SK-N-MC (cell line): ENCODE measurements at regions not wholly inside any gene's neighbourhood (a gene's known extent, or its start where the extent isn't known, plus 50 kb on each side); places are given as distances from the start of the nearest gene placed in this dataset.
A peak's percentile ranks its signal among the peaks of the same experiment; 100 is the strongest.

ENCODE experiments used
- DNase-seq: peaks from one replicate; pipeline ENCODE4 v3.0.0-alpha.2; 2011; ENCODE audit warnings: low read depth, low spot score
- H3K27ac ChIP-seq: fragments of 200-600 bp; sonication (generic); 2 replicates; pipeline ENCODE4 v1.5.1; 2016; ENCODE audit warnings: mixed run types
- H3K36me3 ChIP-seq: fragments of 200-600 bp; sonication (generic); 2 replicates; pipeline ENCODE4 v1.6.1; 2017; ENCODE audit warnings: antibody characterized with exemption, low read length, mixed read lengths; ENCODE audit not compliant: insufficient read depth
- H3K4me3 ChIP-seq: fragments of 200-600 bp; sonication (generic); 2 replicates; pipeline ENCODE4 v1.5.1; 2016
- H3K9ac ChIP-seq: fragments of 200-600 bp; sonication (generic); 2 replicates; pipeline ENCODE4 v1.8.0; 2017; ENCODE audit warnings: mixed run types, mixed read lengths; ENCODE audit not compliant: insufficient read length
- H3K9me3 ChIP-seq: fragments of 200-600 bp; sonication (generic); 2 replicates; pipeline ENCODE4 v1.6.1; 2017; ENCODE audit warnings: low read depth, mild to moderate bottlenecking, antibody characterized with exemption, low read length, moderate library complexity, mixed read lengths
- EZH2 ChIP-seq: fragments of 200-600 bp; sonication (generic); IDR thresholded peaks from one replicate; pipeline ENCODE4 v1.6.1; 2017; ENCODE audit warnings: antibody characterized with exemption
- FOXP2 ChIP-seq: optimal IDR thresholded peaks from 2 replicates; pipeline ENCODE3; 2011; ENCODE audit warnings: mild to moderate bottlenecking, moderate library complexity; ENCODE audit not compliant: insufficient read depth; ENCODE audit errors: extremely low read length, control extremely low read depth
- POLR2AphosphoS5 ChIP-seq: IDR thresholded peaks from 2 replicates; pipeline ENCODE4 v1.6.1; 2012; ENCODE audit warnings: mild to moderate bottlenecking, low read depth, low read length, borderline replicate concordance

- DNase-seq, result peak; percentile 16
- no peak for TF ChIP-seq EZH2
- TF ChIP-seq FOXP2, result no peak
- no peak for TF ChIP-seq POLR2AphosphoS5
- Histone ChIP-seq H3K4me3 (peak overlapping the region; percentile 59), H3K9ac (peak overlapping the region; percentile 46), H3K36me3 (no peaks in the 10 kb centered on the region), H3K27ac (peak overlapping the region; percentile 86), H3K9me3 (peaks cover 10% of the 10 kb centered on the region; the same call in 1 of the 2 replicates)
Observed at GRCh38 chr7:19269301-19269700, 124.1 kb upstream of the FERD3L start.

GRCh38 chr7:19268737-19269136 is 123.5 kb upstream of the FERD3L start:
- Histone ChIP-seq H3K9ac (peak overlapping the region; percentile 46), H3K4me3 (peak overlapping the region; percentile 59), H3K9me3 (peaks cover 10% of the 10 kb centered on the region; the same call in 1 of the 2 replicates), H3K36me3 (no peaks in the 10 kb centered on the region), H3K27ac (peak overlapping the region; percentile 86)
- no peak for TF ChIP-seq EZH2
- TF ChIP-seq FOXP2, result no peak
- no peak for TF ChIP-seq POLR2AphosphoS5
- no peak for DNase-seq

- H3K27ac ChIP-seq, result no peak overlapping the region
- H3K9ac ChIP-seq, result no peak overlapping the region
- TF ChIP-seq POLR2AphosphoS5 (no peak), EZH2 (no peak), FOXP2 (no peak)
- no peak overlapping the region for H3K4me3 ChIP-seq
- H3K9me3 ChIP-seq, result no peaks in the 10 kb centered on the region
- H3K36me3 ChIP-seq, result no peaks in the 10 kb centered on the region
- no peak for DNase-seq
Observed at GRCh38 chr7:19262826-19263225, 117.6 kb upstream of the FERD3L start.

GRCh38 chr7:19249281-19249680 is 104.1 kb upstream of the FERD3L start:
- H3K4me3 ChIP-seq, result no peak overlapping the region
- no peak for DNase-seq
- no peak overlapping the region for H3K9ac ChIP-seq
- no peaks in the 10 kb centered on the region for H3K9me3 ChIP-seq
- no peaks in the 10 kb centered on the region for H3K36me3 ChIP-seq
- TF ChIP-seq POLR2AphosphoS5 (no peak), EZH2 (no peak), FOXP2 (no peak)
- no peak overlapping the region for H3K27ac ChIP-seq

- H3K9me3 ChIP-seq, result no peaks in the 10 kb centered on the region
- no peak overlapping the region for H3K9ac ChIP-seq
- no peak overlapping the region for H3K27ac ChIP-seq
- no peak overlapping the region for H3K4me3 ChIP-seq
- TF ChIP-seq EZH2 (no peak), FOXP2 (no peak), POLR2AphosphoS5 (no peak)
- no peak for DNase-seq
- no peaks in the 10 kb centered on the region for H3K36me3 ChIP-seq
Observed at GRCh38 chr7:19248681-19249080, 103.5 kb upstream of the FERD3L start.

- DNase-seq, result no peak
- H3K4me3 ChIP-seq, result no peak overlapping the region
- TF ChIP-seq POLR2AphosphoS5 (no peak), EZH2 (no peak), FOXP2 (no peak)
Observed at GRCh38 chr7:19248115-19248514, 102.9 kb upstream of the FERD3L start.

GRCh38 chr7:19247017-19247416 is 101.8 kb upstream of the FERD3L start:
- Histone ChIP-seq H3K36me3 (no peaks in the 10 kb centered on the region), H3K4me3 (no peak overlapping the region), H3K9ac (no peak overlapping the region), H3K9me3 (no peaks in the 10 kb centered on the region), H3K27ac (no peak overlapping the region)
- DNase-seq, result no peak
- TF ChIP-seq POLR2AphosphoS5, result no peak
- TF ChIP-seq FOXP2, result no peak
- no peak for TF ChIP-seq EZH2

More at GRCh38 chr7:19248115-19248514, 102.9 kb upstream of the FERD3L start:
- Histone ChIP-seq H3K36me3 (no peaks in the 10 kb centered on the region), H3K9me3 (no peaks in the 10 kb centered on the region), H3K9ac (no peak overlapping the region), H3K27ac (no peak overlapping the region)

- Histone ChIP-seq H3K9me3 (no peaks in the 10 kb centered on the region), H3K36me3 (no peaks in the 10 kb centered on the region), H3K4me3 (no peak overlapping the region), H3K27ac (no peak overlapping the region), H3K9ac (no peak overlapping the region)
- DNase-seq, result no peak
- no peak for TF ChIP-seq FOXP2
- no peak for TF ChIP-seq EZH2
- no peak for TF ChIP-seq POLR2AphosphoS5
Observed at GRCh38 chr7:19242246-19242645, 97.0 kb upstream of the FERD3L start.

- no peaks in the 10 kb centered on the region for H3K9me3 ChIP-seq
- no peaks in the 10 kb centered on the region for H3K36me3 ChIP-seq
- TF ChIP-seq FOXP2, result no peak
- no peak for TF ChIP-seq POLR2AphosphoS5
- TF ChIP-seq EZH2, result no peak
- H3K4me3 ChIP-seq, result no peak overlapping the region
- no peak overlapping the region for H3K9ac ChIP-seq
- no peak overlapping the region for H3K27ac ChIP-seq
- peak; percentile 24 for DNase-seq
Observed at GRCh38 chr7:19239951-19240350, 94.7 kb upstream of the FERD3L start.
